IMR-90 (cell line): ENCODE measurements at regions not wholly inside any gene's neighbourhood (a gene's known extent, or its start where the extent isn't known, plus 50 kb on each side); places are given as distances from the start of the nearest gene placed in this dataset.

ENCODE experiments used
- MAFK ChIP-seq: IDR thresholded peaks from 2 replicates; pipeline ENCODE4 v1.6.1; 2012; ENCODE audit warnings: low read depth, low read length, improper control_type of control experiment
- SMC3 ChIP-seq: fragments of 150-350 bp; IDR thresholded peaks from 2 replicates; pipeline ENCODE4 v1.6.1; 2016; ENCODE audit warnings: low read depth, mild to moderate bottlenecking, antibody characterized with exemption, low read length, moderate library complexity
- TF ChIP-seq, protein P1 (sequence below): conservative IDR thresholded peaks from 2 replicates; pipeline ENCODE4 v1.5.1; 2012; ENCODE audit warnings: mild to moderate bottlenecking, low read depth, low read length, improper control_type of control experiment

DNA sequence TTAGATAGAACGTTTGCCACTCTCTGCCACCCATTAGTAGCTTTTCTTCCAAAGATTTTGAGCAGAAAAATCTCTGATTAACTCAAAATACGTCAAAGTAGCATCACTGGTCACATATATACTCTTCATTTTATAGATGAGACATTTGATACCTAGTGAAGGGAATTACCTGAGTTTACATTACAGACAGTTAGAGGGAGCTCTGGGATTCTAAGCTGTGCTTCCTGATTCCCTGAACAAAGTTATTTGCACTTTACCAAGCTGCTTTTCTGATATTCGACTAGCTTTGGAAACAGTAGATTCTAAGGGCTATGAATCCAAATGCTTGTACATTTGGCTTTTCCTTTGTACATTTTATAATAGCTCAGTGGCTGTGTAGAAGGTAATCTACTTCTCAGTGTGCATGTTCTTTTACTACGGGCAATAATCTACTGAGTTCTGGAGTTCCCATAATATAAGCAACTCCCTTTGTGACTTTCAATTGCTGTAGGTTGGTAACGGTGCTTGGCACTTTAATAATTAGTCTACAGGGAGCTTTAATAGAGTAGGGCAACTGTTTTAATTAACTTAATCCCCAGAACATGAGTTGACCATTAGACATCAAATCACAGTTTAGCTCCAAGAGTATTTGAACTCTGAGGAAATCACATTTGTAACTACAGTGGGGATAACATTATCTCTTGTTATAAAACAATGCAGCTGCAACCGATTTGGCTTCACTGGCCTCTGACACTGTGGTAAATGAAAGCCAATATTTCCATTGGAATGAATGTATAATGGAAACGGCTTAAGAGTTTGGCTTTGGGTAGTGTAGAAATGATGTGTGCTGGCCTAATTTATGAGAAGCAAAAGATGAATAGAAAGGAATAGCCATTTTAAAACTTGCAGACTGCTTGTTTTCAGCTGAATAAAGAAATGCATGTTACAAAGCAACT lies 1602.4 kb downstream of the STIM2 start:
- TF ChIP-seq, protein P1, sequence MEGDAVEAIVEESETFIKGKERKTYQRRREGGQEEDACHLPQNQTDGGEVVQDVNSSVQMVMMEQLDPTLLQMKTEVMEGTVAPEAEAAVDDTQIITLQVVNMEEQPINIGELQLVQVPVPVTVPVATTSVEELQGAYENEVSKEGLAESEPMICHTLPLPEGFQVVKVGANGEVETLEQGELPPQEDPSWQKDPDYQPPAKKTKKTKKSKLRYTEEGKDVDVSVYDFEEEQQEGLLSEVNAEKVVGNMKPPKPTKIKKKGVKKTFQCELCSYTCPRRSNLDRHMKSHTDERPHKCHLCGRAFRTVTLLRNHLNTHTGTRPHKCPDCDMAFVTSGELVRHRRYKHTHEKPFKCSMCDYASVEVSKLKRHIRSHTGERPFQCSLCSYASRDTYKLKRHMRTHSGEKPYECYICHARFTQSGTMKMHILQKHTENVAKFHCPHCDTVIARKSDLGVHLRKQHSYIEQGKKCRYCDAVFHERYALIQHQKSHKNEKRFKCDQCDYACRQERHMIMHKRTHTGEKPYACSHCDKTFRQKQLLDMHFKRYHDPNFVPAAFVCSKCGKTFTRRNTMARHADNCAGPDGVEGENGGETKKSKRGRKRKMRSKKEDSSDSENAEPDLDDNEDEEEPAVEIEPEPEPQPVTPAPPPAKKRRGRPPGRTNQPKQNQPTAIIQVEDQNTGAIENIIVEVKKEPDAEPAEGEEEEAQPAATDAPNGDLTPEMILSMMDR, result no peak
- TF ChIP-seq SMC3 (no peak), MAFK (no peak)
